IMR-90 (cell line): ENCODE measurements at regions not wholly inside any gene's neighbourhood (a gene's known extent, or its start where the extent isn't known, plus 50 kb on each side); places are given as distances from the start of the nearest gene placed in this dataset.

ENCODE experiments used
- ATAC-seq: fragments of 200-7000 bp; cut with Tn5 transposase; 2 replicates; pipeline ENCODE4 v1.9.1; 2020; ENCODE audit warnings: low read depth, mild to moderate bottlenecking, moderate library complexity
- BruUV-seq: library from RNA; stranded (reverse); fragments of 400-500 nt; replicated peaks from 2 replicates; lab custom pipeline; 2021; lab: Mats Ljungman, UMichigan
- CTCF ChIA-PET: fragments of 300-600 bp; formaldehyde crosslinking; extraction: SDS; loops from one replicate; lab custom pipeline; 2021; ENCODE audit warnings: antibody characterized with exemption; lab: Yijun Ruan, JAX
- POLR2A ChIA-PET: fragments of 300-600 bp; sonication (Branson Sonifier 250); formaldehyde crosslinking; loops from one replicate; lab custom pipeline; 2022; ENCODE audit warnings: antibody characterized with exemption; ENCODE audit not compliant: unreplicated experiment; lab: Charles Lee
- DNase-seq: peaks from one replicate; pipeline ENCODE4 v3.0.0; 2013
- H2AFZ ChIP-seq: replicated peaks from 2 replicates; pipeline ENCODE3; 2013; ENCODE audit warnings: low read length, mild to moderate bottlenecking; ENCODE audit not compliant: poor library complexity
- H2AK5ac ChIP-seq: 2 replicates; pipeline ENCODE4 v1.6.1; 2013; ENCODE audit warnings: low read depth, low read length, inconsistent platforms
- H2AK9ac ChIP-seq: replicated peaks from 2 replicates; pipeline ENCODE3; 2013; ENCODE audit warnings: mild to moderate bottlenecking, low read depth, low read length, moderate library complexity; ENCODE audit not compliant: poor library complexity
- H2BK120ac ChIP-seq: 2 replicates; pipeline ENCODE4 v1.6.1; 2013; ENCODE audit warnings: low read depth, low read length, inconsistent platforms
- H2BK15ac ChIP-seq: 3 replicates; pipeline ENCODE4 v1.6.1; 2013; ENCODE audit warnings: low read depth, low read length, inconsistent platforms
- H2BK20ac ChIP-seq: 2 replicates; pipeline ENCODE4 v1.6.1; 2013; ENCODE audit warnings: low read depth, mild to moderate bottlenecking, inconsistent platforms, low read length, moderate library complexity
- H2BK5ac ChIP-seq: 2 replicates; pipeline ENCODE4 v1.6.1; 2013; ENCODE audit warnings: mild to moderate bottlenecking, low read depth, low read length, inconsistent platforms; ENCODE audit not compliant: poor library complexity, severe bottlenecking
- H3K14ac ChIP-seq: replicated peaks from 2 replicates; pipeline ENCODE4 v1.6.1; 2013; ENCODE audit warnings: low read depth, low read length, inconsistent platforms
- H3K18ac ChIP-seq: 2 replicates; pipeline ENCODE4 v1.6.1; 2013; ENCODE audit warnings: low read depth, low read length, control low read depth
- H3K23ac ChIP-seq: 2 replicates; pipeline ENCODE4 v1.6.1; 2013; ENCODE audit warnings: low read depth, low read length, inconsistent platforms
- H3K27ac ChIP-seq: 2 replicates; pipeline ENCODE4 v1.5.1; 2013; ENCODE audit warnings: mild to moderate bottlenecking, control low read depth, low read length; ENCODE audit not compliant: insufficient read depth
- H3K27me3 ChIP-seq: 2 replicates; pipeline ENCODE4 v1.6.1; 2013; ENCODE audit warnings: low read length; ENCODE audit not compliant: control insufficient read depth, insufficient read depth
- H3K36me3 ChIP-seq: 2 replicates; pipeline ENCODE4 v1.6.1; 2013; ENCODE audit warnings: low read length, mixed read lengths; ENCODE audit not compliant: control insufficient read depth, insufficient read depth
- H3K4ac ChIP-seq: 2 replicates; pipeline ENCODE4 v1.6.1; 2013; ENCODE audit warnings: low read depth, low read length, inconsistent platforms
- H3K4me1 ChIP-seq: 2 replicates; pipeline ENCODE4 v1.6.1; 2013; ENCODE audit warnings: low read length, mixed read lengths; ENCODE audit not compliant: control insufficient read depth, insufficient read depth
- H3K4me2 ChIP-seq: 2 replicates; pipeline ENCODE4 v1.6.1; 2013; ENCODE audit warnings: low read depth, mild to moderate bottlenecking, control low read depth, low read length, moderate library complexity
- H3K4me3 ChIP-seq: 2 replicates; pipeline ENCODE4 v1.5.1; 2013; ENCODE audit warnings: low read depth, mild to moderate bottlenecking, control low read depth, low read length, moderate library complexity; ENCODE audit not compliant: insufficient read depth
- H3K56ac ChIP-seq: 2 replicates; pipeline ENCODE4 v1.6.1; 2013; ENCODE audit warnings: low read length, inconsistent platforms; ENCODE audit not compliant: insufficient read depth; ENCODE audit errors: extremely low read depth
- H3K79me1 ChIP-seq, 2 experiments: 2 replicates each; pipeline ENCODE4 v1.6.1; 2013; ENCODE audit warnings: low read length in 2 of 2, inconsistent platforms in 1 of 2, low read depth in 1 of 2
- H3K9ac ChIP-seq: 2 replicates; pipeline ENCODE4 v1.6.1; 2013; ENCODE audit warnings: low read depth, low read length, control low read depth
- H3K9me1 ChIP-seq: 2 replicates; pipeline ENCODE4 v1.6.1; 2013; ENCODE audit warnings: low read length, inconsistent platforms; ENCODE audit not compliant: insufficient read depth
- H3K9me3 ChIP-seq: 2 replicates; pipeline ENCODE4 v1.6.1; 2013; ENCODE audit warnings: low read length; ENCODE audit not compliant: control insufficient read depth, insufficient read depth
- H4K20me1 ChIP-seq: 2 replicates; pipeline ENCODE4 v1.6.1; 2013; ENCODE audit warnings: low read length, inconsistent platforms; ENCODE audit not compliant: insufficient read depth
- H4K5ac ChIP-seq: 2 replicates; pipeline ENCODE4 v1.6.1; 2013; ENCODE audit warnings: mild to moderate bottlenecking, low read depth, low read length, control low read depth
- H4K8ac ChIP-seq, 2 experiments: 2 replicates each; pipeline ENCODE4 v1.6.1; 2013; ENCODE audit warnings: low read depth in 2 of 2, low read length in 2 of 2, control low read depth in 1 of 2, inconsistent platforms in 1 of 2
- H4K91ac ChIP-seq: 2 replicates; pipeline ENCODE4 v1.6.1; 2013; ENCODE audit warnings: low read depth, low read length, inconsistent platforms; ENCODE audit not compliant: insufficient read depth
- CHD1 ChIP-seq: IDR thresholded peaks from 2 replicates; pipeline ENCODE4 v1.6.1; 2012; ENCODE audit warnings: low read depth, low read length, improper control_type of control experiment
- MAFK ChIP-seq: IDR thresholded peaks from 2 replicates; pipeline ENCODE4 v1.6.1; 2012; ENCODE audit warnings: low read depth, low read length, improper control_type of control experiment
- POLR2A ChIP-seq: IDR thresholded peaks from 2 replicates; pipeline ENCODE4 v1.6.1; 2012; ENCODE audit warnings: mild to moderate bottlenecking, low read depth, low read length
- RAD21 ChIP-seq: IDR thresholded peaks from 2 replicates; pipeline ENCODE4 v1.6.1; 2012; ENCODE audit warnings: low read length, improper control_type of control experiment
- RCOR1 ChIP-seq: IDR thresholded peaks from 2 replicates; pipeline ENCODE4 v1.6.1; 2012; ENCODE audit warnings: mild to moderate bottlenecking, low read length, improper control_type of control experiment; ENCODE audit not compliant: insufficient replicate concordance
- RFX5 ChIP-seq: IDR thresholded peaks from 2 replicates; pipeline ENCODE4 v1.8.0; 2012; ENCODE audit warnings: low read depth, mild to moderate bottlenecking, low read length, moderate library complexity
- SMC3 ChIP-seq: fragments of 150-350 bp; IDR thresholded peaks from 2 replicates; pipeline ENCODE4 v1.6.1; 2016; ENCODE audit warnings: low read depth, mild to moderate bottlenecking, antibody characterized with exemption, low read length, moderate library complexity
- WGBS, 2 experiments: methylation state at CpG; one replicate each; pipeline versions ENCODE4 v1.1.5 to v1.1.7; 2013; ENCODE audit warnings: missing lambda C conversion rate in 2 of 2; ENCODE audit not compliant: insufficient read length in 1 of 2; ENCODE audit errors: extremely low coverage in 2 of 2; 5-methylcytosine and 5-hydroxymethylcytosine counted together
- dilution Hi-C: fragments of 300-500 bp; cut with HindIII; formaldehyde crosslinking; loops from one replicate; pipeline ENCODE4 v1.14.3; 2018; ENCODE audit warnings: low sequenced_read_pairs; ENCODE audit not compliant: unreplicated experiment
- in situ Hi-C: fragments of 300-500 bp; cut with MboI; formaldehyde crosslinking; loops from 3 replicates; pipeline ENCODE4 v1.14.3; 2019; ENCODE audit warnings: low sequenced_read_pairs, inconsistent platforms, mixed read lengths
- intact Hi-C: fragments of 100-400 bp; cut with micrococcal nuclease; formaldehyde crosslinking; loops from 2 replicates; pipeline ENCODE4 v1.10.0; 2022
- TF ChIP-seq, protein P1 (sequence below): fragments of 150-350 bp; IDR thresholded peaks from 2 replicates; pipeline ENCODE4 v1.6.1; 2017; ENCODE audit warnings: mild to moderate bottlenecking, antibody characterized with exemption, low read length, low read depth
- TF ChIP-seq, protein P2 (sequence below): conservative IDR thresholded peaks from 2 replicates; pipeline ENCODE4 v1.5.1; 2012; ENCODE audit warnings: mild to moderate bottlenecking, low read depth, low read length, improper control_type of control experiment

DNA sequence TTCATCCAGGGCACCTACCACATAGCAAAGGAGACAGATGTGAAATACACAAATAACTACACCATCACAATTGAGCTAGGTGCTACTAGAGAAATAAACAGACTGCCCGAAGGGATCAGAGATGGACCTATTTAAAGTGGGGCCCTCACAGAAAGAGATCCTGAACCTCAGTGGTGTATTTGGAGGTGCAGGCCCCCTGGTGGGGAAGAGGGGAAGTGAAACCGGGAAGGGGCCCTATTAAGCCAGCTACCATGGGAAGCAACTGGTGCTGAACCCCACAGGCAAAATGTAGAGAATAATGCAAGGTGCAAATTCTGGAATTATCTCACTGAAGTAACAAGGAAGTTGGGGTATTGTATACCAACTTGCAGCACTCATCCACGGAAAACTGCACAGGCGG is 78.6 kb upstream of the FAM9A start:
- Histone ChIP-seq H2BK20ac (no peak overlapping the region), H3K9me3 (no peaks in the 10 kb centered on the region), H2BK15ac (no peak overlapping the region), H3K79me1 (no peaks in the 10 kb centered on the region), H3K27me3 (no peaks in the 10 kb centered on the region), H3K4me2 (no peak overlapping the region), H4K91ac (no peak overlapping the region), H3K4me3 (no peak overlapping the region), H2AFZ (no peak overlapping the region), H2AK5ac (no peak overlapping the region), H4K5ac (no peak overlapping the region), H3K56ac (no peak overlapping the region), H3K14ac (no peak overlapping the region), H2BK5ac (no peak overlapping the region), H3K27ac (no peak overlapping the region), H3K36me3 (no peaks in the 10 kb centered on the region), H3K4ac (no peak overlapping the region), H4K8ac (no peak overlapping the region), H4K20me1 (no peaks in the 10 kb centered on the region), H3K9me1 (no peaks in the 10 kb centered on the region), H3K18ac (no peak overlapping the region), H3K23ac (no peak overlapping the region), H3K9ac (no peak overlapping the region), H3K4me1 (no peaks in the 10 kb centered on the region), H2BK120ac (no peak overlapping the region), H2AK9ac (no peak overlapping the region)
- TF ChIP-seq MAFK (no peak), RFX5 (no peak), POLR2A (no peak), RCOR1 (no peak), RAD21 (peak; percentile 34; the same call in 1 of the 2 replicates), CHD1 (no peak), SMC3 (0 out of 2 replicates have a peak, but pooled peaks have one; percentile 12)
- TF ChIP-seq, protein P1, sequence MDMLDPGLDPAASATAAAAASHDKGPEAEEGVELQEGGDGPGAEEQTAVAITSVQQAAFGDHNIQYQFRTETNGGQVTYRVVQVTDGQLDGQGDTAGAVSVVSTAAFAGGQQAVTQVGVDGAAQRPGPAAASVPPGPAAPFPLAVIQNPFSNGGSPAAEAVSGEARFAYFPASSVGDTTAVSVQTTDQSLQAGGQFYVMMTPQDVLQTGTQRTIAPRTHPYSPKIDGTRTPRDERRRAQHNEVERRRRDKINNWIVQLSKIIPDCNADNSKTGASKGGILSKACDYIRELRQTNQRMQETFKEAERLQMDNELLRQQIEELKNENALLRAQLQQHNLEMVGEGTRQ: no peak
- TF ChIP-seq, protein P2, sequence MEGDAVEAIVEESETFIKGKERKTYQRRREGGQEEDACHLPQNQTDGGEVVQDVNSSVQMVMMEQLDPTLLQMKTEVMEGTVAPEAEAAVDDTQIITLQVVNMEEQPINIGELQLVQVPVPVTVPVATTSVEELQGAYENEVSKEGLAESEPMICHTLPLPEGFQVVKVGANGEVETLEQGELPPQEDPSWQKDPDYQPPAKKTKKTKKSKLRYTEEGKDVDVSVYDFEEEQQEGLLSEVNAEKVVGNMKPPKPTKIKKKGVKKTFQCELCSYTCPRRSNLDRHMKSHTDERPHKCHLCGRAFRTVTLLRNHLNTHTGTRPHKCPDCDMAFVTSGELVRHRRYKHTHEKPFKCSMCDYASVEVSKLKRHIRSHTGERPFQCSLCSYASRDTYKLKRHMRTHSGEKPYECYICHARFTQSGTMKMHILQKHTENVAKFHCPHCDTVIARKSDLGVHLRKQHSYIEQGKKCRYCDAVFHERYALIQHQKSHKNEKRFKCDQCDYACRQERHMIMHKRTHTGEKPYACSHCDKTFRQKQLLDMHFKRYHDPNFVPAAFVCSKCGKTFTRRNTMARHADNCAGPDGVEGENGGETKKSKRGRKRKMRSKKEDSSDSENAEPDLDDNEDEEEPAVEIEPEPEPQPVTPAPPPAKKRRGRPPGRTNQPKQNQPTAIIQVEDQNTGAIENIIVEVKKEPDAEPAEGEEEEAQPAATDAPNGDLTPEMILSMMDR: peak; percentile 36
- ATAC-seq: no peak
- no CpG with 5 or more reads among the region's 4 CpGs for WGBS, 2 experiments
- BruUV-seq: no TSS peak
- CTCF ChIA-PET: interaction anchor here (0.6 to 0.8 kb wide), 3 partner anchors 9 to 138 kb away, joined by 3 to 7 read pairs (median 5); no protein-coding TSS in a partner anchor
- POLR2A ChIA-PET: no interaction called here
- in situ Hi-C loops (no loop called here), dilution Hi-C loops (no loop called here), intact Hi-C loops (no loop called here)
- peak; percentile 3 for DNase-seq
